ENCODE measurements at regions not wholly inside any gene's neighbourhood (a gene's known extent, or its start where the extent isn't known, plus 50 kb on each side); places are given as distances from the start of the nearest gene placed in this dataset.

GRCh38 chr10:78688901-78689583 lies 379.7 kb upstream of the ZMIZ1 start:
- DNase-seq (ENCODE audit: extremely low read depth in 1 of 2, low read depth in 1 of 2): no peak

GRCh38 chr10:78689584-78689935 lies 379.2 kb upstream of the ZMIZ1 start:
- no peak for DNase-seq (ENCODE audit: extremely low read depth in 1 of 2, low read depth in 1 of 2)

GRCh38 chr10:78690354-78691111 lies 378.2 kb upstream of the ZMIZ1 start:
- DNase-seq (ENCODE audit: extremely low read depth in 1 of 2, low read depth in 1 of 2): no peak

- DNase-seq (ENCODE audit: extremely low read depth in 1 of 2, low read depth in 1 of 2): no peak
Observed at GRCh38 chr10:78691301-78692030, 377.3 kb upstream of the ZMIZ1 start.

- no peak for DNase-seq (ENCODE audit: extremely low read depth in 1 of 2, low read depth in 1 of 2)
Observed at GRCh38 chr10:78692071-78692470, 376.7 kb upstream of the ZMIZ1 start.

- DNase-seq (ENCODE audit: extremely low read depth in 1 of 2, low read depth in 1 of 2): no peak
Observed at GRCh38 chr10:78695846-78696245, 372.9 kb upstream of the ZMIZ1 start.

GRCh38 chr10:78696791-78697395 lies 371.9 kb upstream of the ZMIZ1 start:
- DNase-seq (ENCODE audit: extremely low read depth in 1 of 2, low read depth in 1 of 2): no peak

GRCh38 chr10:78699971-78700370 lies 368.8 kb upstream of the ZMIZ1 start:
- DNase-seq (ENCODE audit: extremely low read depth in 1 of 2, low read depth in 1 of 2): no peak

- DNase-seq (ENCODE audit: extremely low read depth in 1 of 2, low read depth in 1 of 2): no peak
Observed at GRCh38 chr10:78700413-78700812, 368.4 kb upstream of the ZMIZ1 start.

- no peak for DNase-seq (ENCODE audit: extremely low read depth in 1 of 2, low read depth in 1 of 2)
Observed at GRCh38 chr10:78700816-78701520, 367.8 kb upstream of the ZMIZ1 start.

GRCh38 chr10:78702186-78702585 lies 366.6 kb upstream of the ZMIZ1 start:
- no peak for DNase-seq (ENCODE audit: extremely low read depth in 1 of 2, low read depth in 1 of 2)

- DNase-seq (ENCODE audit: extremely low read depth in 1 of 2, low read depth in 1 of 2): no peak
Observed at GRCh38 chr10:78702876-78703275, 365.9 kb upstream of the ZMIZ1 start.

- DNase-seq (ENCODE audit: extremely low read depth in 1 of 2, low read depth in 1 of 2): no peak
Observed at GRCh38 chr10:78703593-78703992, 365.2 kb upstream of the ZMIZ1 start.

GRCh38 chr10:78706256-78706655 lies 362.5 kb upstream of the ZMIZ1 start:
- no peak for DNase-seq (ENCODE audit: extremely low read depth in 1 of 2, low read depth in 1 of 2)

- no peak for DNase-seq (ENCODE audit: extremely low read depth in 1 of 2, low read depth in 1 of 2)
Observed at GRCh38 chr10:78706726-78707540, 361.8 kb upstream of the ZMIZ1 start.

GRCh38 chr10:78707745-78708144 lies 361.0 kb upstream of the ZMIZ1 start:
- no peak for DNase-seq (ENCODE audit: extremely low read depth in 1 of 2, low read depth in 1 of 2)

- no peak for DNase-seq (ENCODE audit: extremely low read depth in 1 of 2, low read depth in 1 of 2)
Observed at GRCh38 chr10:78712147-78712546, 356.6 kb upstream of the ZMIZ1 start.

- DNase-seq (ENCODE audit: extremely low read depth in 1 of 2, low read depth in 1 of 2): no peak
Observed at GRCh38 chr10:78713659-78714058, 355.1 kb upstream of the ZMIZ1 start.

GRCh38 chr10:78714225-78714624 lies 354.5 kb upstream of the ZMIZ1 start:
- no peak for DNase-seq (ENCODE audit: extremely low read depth in 1 of 2, low read depth in 1 of 2)

- DNase-seq (ENCODE audit: extremely low read depth in 1 of 2, low read depth in 1 of 2): no peak
Observed at GRCh38 chr10:78715435-78715834, 353.3 kb upstream of the ZMIZ1 start.
